SK-N-SH (cell line): ENCODE measurements at regions not wholly inside any gene's neighbourhood (a gene's known extent, or its start where the extent isn't known, plus 50 kb on each side); places are given as distances from the start of the nearest gene placed in this dataset.

Experiments
- CTCF ChIA-PET: fragments of 300-600, 350-600 bp; formaldehyde crosslinking; extraction: SDS; loops from one replicate; lab custom pipeline; 2021; lab: Yijun Ruan, JAX
- POLR2A ChIA-PET: fragments of 350-600 bp; sonication (Branson Sonifier 250); formaldehyde crosslinking; extraction: SDS; loops from one replicate; lab custom pipeline; 2020; ENCODE audit warnings: antibody characterized with exemption, inconsistent platforms; lab: Yijun Ruan, JAX
- DNase-seq: peaks from one replicate; pipeline ENCODE4 v3.0.0; 2012
- H2AFZ ChIP-seq: fragments of 200-600 bp; sonication (generic); 2 replicates; pipeline ENCODE4 v1.8.1; 2016; ENCODE audit warnings: antibody characterized with exemption, mild to moderate bottlenecking, low read depth
- H3F3A ChIP-seq: fragments of 200-600 bp; sonication (generic); replicated peaks from 2 replicates; pipeline ENCODE3; 2016; ENCODE audit warnings: antibody characterized with exemption, mild to moderate bottlenecking; ENCODE audit not compliant: insufficient read depth
- H3K27ac ChIP-seq, 2 experiments: fragments of 200-500 bp in 1 of 2; fragments of 200-600 bp in 1 of 2; sonication (Bioruptor generic) in 1 of 2; sonication (generic), shearing (Covaris generic) in 1 of 2; 2 replicates each; pipeline versions ENCODE4 v1.5.1 to v1.6.1; 2014 to 2016; ENCODE audit warnings: low read depth in 2 of 2, inconsistent platforms in 1 of 2, low read length in 1 of 2, mild to moderate bottlenecking in 1 of 2, mixed read lengths in 1 of 2
- H3K27me3 ChIP-seq: fragments of 200-600 bp; sonication (generic), shearing (Covaris generic); 2 replicates; pipeline ENCODE4 v1.6.1; 2016; ENCODE audit warnings: mixed run types; ENCODE audit not compliant: insufficient read depth
- H3K36me3 ChIP-seq, 2 experiments: fragments of 200-500 bp in 1 of 2; fragments of 200-600 bp in 1 of 2; sonication (Bioruptor generic) in 1 of 2; sonication (generic) in 1 of 2; replicated peaks in 1 of 2; 2 replicates each; pipeline versions ENCODE3 to v1.5.1; 2014 to 2016; ENCODE audit warnings: low read length in 1 of 2, mild to moderate bottlenecking in 1 of 2; ENCODE audit not compliant: insufficient read depth in 2 of 2, control insufficient read depth in 1 of 2
- H3K4me1 ChIP-seq, 2 experiments: fragments of 200-500 bp in 1 of 2; fragments of 200-600 bp in 1 of 2; sonication (Bioruptor generic) in 1 of 2; sonication (generic), shearing (Covaris generic) in 1 of 2; 2 replicates each; pipeline versions ENCODE4 v1.5.1 to v1.6.1; 2014 to 2016; ENCODE audit warnings: low read depth in 1 of 2, low read length in 1 of 2, mixed run types in 1 of 2; ENCODE audit not compliant: insufficient read depth in 2 of 2, control insufficient read depth in 1 of 2
- H3K4me2 ChIP-seq: fragments of 200-600 bp; sonication (generic), shearing (Covaris generic); 2 replicates; pipeline ENCODE4 v1.6.1; 2017; ENCODE audit warnings: mixed run types
- H3K4me3 ChIP-seq, 2 experiments: fragments of 200-500 bp in 1 of 2; fragments of 200-600 bp in 1 of 2; sonication (Bioruptor generic) in 1 of 2; sonication (generic), shearing (Covaris generic) in 1 of 2; 2 replicates each; pipeline versions ENCODE4 v1.5.1 to v1.8.1; 2014 to 2016; ENCODE audit warnings: low read depth in 2 of 2, inconsistent platforms in 1 of 2, low read length in 1 of 2, mild to moderate bottlenecking in 1 of 2, mixed read lengths in 1 of 2, moderate library complexity in 1 of 2
- H3K79me2 ChIP-seq: fragments of 200-600 bp; sonication (generic); 2 replicates; pipeline ENCODE4 v1.8.1; 2017; ENCODE audit warnings: mild to moderate bottlenecking; ENCODE audit not compliant: insufficient read depth
- H3K9ac ChIP-seq: fragments of 200-600 bp; sonication (generic); 2 replicates; pipeline ENCODE4 v1.6.1; 2017; ENCODE audit warnings: mixed run types
- H3K9me2 ChIP-seq: fragments of 200-600 bp; sonication (generic); 2 replicates; pipeline ENCODE4 v1.6.1; 2017; ENCODE audit warnings: mixed run types
- H3K9me3 ChIP-seq: fragments of 200-600 bp; sonication (generic); 2 replicates; pipeline ENCODE4 v1.6.1; 2017; ENCODE audit warnings: mixed run types, mild to moderate bottlenecking, moderate library complexity
- H4K20me1 ChIP-seq: fragments of 200-600 bp; sonication (generic); 2 replicates; pipeline ENCODE4 v1.6.1; 2017; ENCODE audit warnings: mild to moderate bottlenecking, mixed run types; ENCODE audit not compliant: insufficient read depth
- EZH2phosphoT487 ChIP-seq: fragments of 200-600 bp; sonication (generic); IDR thresholded peaks from 2 replicates; pipeline ENCODE4 v1.6.1; 2017; ENCODE audit warnings: low read depth, mixed run types, mild to moderate bottlenecking, antibody characterized with exemption, moderate library complexity, borderline replicate concordance
- GATA2 ChIP-seq: sonication (generic); formaldehyde crosslinking; IDR thresholded peaks from 2 replicates; pipeline ENCODE4 v1.5.0; 2020; ENCODE audit warnings: mild to moderate bottlenecking, missing genetic modification reagents
- MEF2A ChIP-seq: IDR thresholded peaks from 2 replicates; pipeline ENCODE4 v1.4.0; 2012; ENCODE audit warnings: low read depth, borderline replicate concordance
- RCOR1 ChIP-seq: fragments of 150-350 bp; IDR thresholded peaks from 2 replicates; pipeline ENCODE4 v1.6.1; 2017; ENCODE audit warnings: antibody characterized with exemption, low read length
- RXRA ChIP-seq: IDR thresholded peaks from 2 replicates; pipeline ENCODE4 v1.4.0; 2012; ENCODE audit warnings: low read depth, mild to moderate bottlenecking, borderline replicate concordance
- SMC3 ChIP-seq: IDR thresholded peaks from 2 replicates; pipeline ENCODE4 v1.6.1; 2012; ENCODE audit warnings: low read depth, low read length, improper control_type of control experiment
- TF ChIP-seq, protein P1 (sequence below): fragments of 150-350 bp; IDR thresholded peaks from 2 replicates; pipeline ENCODE4 v1.6.1; 2017; ENCODE audit warnings: antibody characterized with exemption, low read length, low read depth, borderline replicate concordance
- TF ChIP-seq, protein P2 (sequence below): IDR thresholded peaks from 2 replicates; pipeline ENCODE4 v1.4.0; 2012; ENCODE audit warnings: low read depth, borderline replicate concordance
- TF ChIP-seq, protein P3 (sequence below): IDR thresholded peaks from 2 replicates; pipeline ENCODE4 v1.6.1; 2012; ENCODE audit warnings: mild to moderate bottlenecking, low read depth, low read length, moderate library complexity

- TF ChIP-seq, protein P1, sequence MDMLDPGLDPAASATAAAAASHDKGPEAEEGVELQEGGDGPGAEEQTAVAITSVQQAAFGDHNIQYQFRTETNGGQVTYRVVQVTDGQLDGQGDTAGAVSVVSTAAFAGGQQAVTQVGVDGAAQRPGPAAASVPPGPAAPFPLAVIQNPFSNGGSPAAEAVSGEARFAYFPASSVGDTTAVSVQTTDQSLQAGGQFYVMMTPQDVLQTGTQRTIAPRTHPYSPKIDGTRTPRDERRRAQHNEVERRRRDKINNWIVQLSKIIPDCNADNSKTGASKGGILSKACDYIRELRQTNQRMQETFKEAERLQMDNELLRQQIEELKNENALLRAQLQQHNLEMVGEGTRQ: no peak
- no peak for TF ChIP-seq SMC3
- TF ChIP-seq, protein P2, sequence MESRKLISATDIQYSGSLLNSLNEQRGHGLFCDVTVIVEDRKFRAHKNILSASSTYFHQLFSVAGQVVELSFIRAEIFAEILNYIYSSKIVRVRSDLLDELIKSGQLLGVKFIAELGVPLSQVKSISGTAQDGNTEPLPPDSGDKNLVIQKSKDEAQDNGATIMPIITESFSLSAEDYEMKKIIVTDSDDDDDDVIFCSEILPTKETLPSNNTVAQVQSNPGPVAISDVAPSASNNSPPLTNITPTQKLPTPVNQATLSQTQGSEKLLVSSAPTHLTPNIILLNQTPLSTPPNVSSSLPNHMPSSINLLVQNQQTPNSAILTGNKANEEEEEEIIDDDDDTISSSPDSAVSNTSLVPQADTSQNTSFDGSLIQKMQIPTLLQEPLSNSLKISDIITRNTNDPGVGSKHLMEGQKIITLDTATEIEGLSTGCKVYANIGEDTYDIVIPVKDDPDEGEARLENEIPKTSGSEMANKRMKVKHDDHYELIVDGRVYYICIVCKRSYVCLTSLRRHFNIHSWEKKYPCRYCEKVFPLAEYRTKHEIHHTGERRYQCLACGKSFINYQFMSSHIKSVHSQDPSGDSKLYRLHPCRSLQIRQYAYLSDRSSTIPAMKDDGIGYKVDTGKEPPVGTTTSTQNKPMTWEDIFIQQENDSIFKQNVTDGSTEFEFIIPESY: no peak
Measured at GRCh38 chr14:26987744-26988363, 390.0 kb upstream of the NOVA1 start (continued).

- POLR2A ChIA-PET: no interaction called here
- no peak for TF ChIP-seq EZH2phosphoT487
- TF ChIP-seq, protein P3, sequence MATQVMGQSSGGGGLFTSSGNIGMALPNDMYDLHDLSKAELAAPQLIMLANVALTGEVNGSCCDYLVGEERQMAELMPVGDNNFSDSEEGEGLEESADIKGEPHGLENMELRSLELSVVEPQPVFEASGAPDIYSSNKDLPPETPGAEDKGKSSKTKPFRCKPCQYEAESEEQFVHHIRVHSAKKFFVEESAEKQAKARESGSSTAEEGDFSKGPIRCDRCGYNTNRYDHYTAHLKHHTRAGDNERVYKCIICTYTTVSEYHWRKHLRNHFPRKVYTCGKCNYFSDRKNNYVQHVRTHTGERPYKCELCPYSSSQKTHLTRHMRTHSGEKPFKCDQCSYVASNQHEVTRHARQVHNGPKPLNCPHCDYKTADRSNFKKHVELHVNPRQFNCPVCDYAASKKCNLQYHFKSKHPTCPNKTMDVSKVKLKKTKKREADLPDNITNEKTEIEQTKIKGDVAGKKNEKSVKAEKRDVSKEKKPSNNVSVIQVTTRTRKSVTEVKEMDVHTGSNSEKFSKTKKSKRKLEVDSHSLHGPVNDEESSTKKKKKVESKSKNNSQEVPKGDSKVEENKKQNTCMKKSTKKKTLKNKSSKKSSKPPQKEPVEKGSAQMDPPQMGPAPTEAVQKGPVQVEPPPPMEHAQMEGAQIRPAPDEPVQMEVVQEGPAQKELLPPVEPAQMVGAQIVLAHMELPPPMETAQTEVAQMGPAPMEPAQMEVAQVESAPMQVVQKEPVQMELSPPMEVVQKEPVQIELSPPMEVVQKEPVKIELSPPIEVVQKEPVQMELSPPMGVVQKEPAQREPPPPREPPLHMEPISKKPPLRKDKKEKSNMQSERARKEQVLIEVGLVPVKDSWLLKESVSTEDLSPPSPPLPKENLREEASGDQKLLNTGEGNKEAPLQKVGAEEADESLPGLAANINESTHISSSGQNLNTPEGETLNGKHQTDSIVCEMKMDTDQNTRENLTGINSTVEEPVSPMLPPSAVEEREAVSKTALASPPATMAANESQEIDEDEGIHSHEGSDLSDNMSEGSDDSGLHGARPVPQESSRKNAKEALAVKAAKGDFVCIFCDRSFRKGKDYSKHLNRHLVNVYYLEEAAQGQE: no peak
- no peak for TF ChIP-seq RCOR1
- TF ChIP-seq RXRA: no peak
- TF ChIP-seq MEF2A: no peak
- TF ChIP-seq GATA2: no peak
- TF ChIP-seq, all 33 proteins: peak for 0
Measured at GRCh38 chr14:26990946-26991345, 393.1 kb upstream of the NOVA1 start.

More at GRCh38 chr14:26990946-26991345, 393.1 kb upstream of the NOVA1 start:
- H3K4me2 ChIP-seq: no peak overlapping the region
- H3K36me3 ChIP-seq: no peaks in the 10 kb centered on the region
- no peak overlapping the region for H3K27ac ChIP-seq
- H2AFZ ChIP-seq: no peak overlapping the region
- H3K4me1 ChIP-seq: no peaks in the 10 kb centered on the region
- H3K27me3 ChIP-seq: no peaks in the 10 kb centered on the region
- CTCF ChIA-PET: no interaction called here
- H4K20me1 ChIP-seq: no peaks in the 10 kb centered on the region
- no peaks in the 10 kb centered on the region for H3F3A ChIP-seq
- DNase-seq: no peak
- H3K9me3 ChIP-seq: no peaks in the 10 kb centered on the region
- no peaks in the 10 kb centered on the region for H3K79me2 ChIP-seq
- H3K9ac ChIP-seq: no peak overlapping the region
- no peak overlapping the region for H3K4me3 ChIP-seq
- H3K9me2 ChIP-seq: no peaks in the 10 kb centered on the region
